Hematopoietic multipotent progenitor cell (in vitro differentiated cells): ENCODE measurements at regions not wholly inside any gene's neighbourhood (a gene's known extent, or its start where the extent isn't known, plus 50 kb on each side); places are given as distances from the start of the nearest gene placed in this dataset.

Experiments
- DNase-seq, 3 donors: peaks; one replicate each; pipeline ENCODE4 v3.0.0-alpha.2; 2011 to 2015; ENCODE audit warnings: low read depth in 2 of 3, low spot score in 2 of 3

DNA sequence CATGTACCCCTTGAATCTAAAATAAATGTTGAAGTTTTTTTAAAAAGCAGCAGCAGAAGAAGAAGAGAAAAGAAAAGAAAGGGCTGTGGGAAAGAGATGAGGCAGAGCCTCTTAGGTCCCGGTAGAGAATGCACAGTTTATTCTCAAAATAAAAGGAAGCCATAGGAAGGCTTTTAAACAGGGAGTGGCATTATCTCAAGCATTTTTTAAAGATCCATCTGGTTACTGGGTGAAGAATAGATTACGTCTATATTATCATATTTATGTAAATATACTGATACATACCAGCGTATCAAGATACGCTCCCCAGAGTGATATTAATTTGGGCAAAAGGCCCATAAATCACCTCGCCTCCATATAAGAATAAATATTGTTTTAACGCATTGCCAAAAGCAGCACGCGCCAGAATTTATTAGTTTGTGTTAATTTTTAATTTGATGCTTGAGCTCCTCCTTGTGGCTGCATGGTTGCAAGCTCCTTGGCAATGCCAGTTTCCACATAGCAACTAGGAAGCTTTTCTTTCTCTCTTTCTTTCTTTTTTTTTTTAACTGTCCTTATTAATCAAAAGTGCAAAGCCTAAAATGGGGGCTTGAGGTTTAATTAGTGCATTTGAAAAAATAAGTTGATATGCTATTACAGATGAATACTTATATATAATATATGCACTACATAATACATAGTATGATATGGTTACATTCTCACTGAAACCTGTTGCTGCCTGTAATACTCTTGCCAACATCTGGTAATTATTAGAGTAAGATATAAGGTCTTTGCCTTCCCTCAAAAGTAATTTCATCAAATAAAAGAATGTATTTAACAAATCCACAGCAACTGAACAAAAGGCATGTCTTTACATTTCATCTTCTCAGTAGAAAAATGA lies 242.8 kb upstream of the UBE2E2 start:
- DNase-seq = peak in 2 of 3 donors; percentile 39 to 80

DNA sequence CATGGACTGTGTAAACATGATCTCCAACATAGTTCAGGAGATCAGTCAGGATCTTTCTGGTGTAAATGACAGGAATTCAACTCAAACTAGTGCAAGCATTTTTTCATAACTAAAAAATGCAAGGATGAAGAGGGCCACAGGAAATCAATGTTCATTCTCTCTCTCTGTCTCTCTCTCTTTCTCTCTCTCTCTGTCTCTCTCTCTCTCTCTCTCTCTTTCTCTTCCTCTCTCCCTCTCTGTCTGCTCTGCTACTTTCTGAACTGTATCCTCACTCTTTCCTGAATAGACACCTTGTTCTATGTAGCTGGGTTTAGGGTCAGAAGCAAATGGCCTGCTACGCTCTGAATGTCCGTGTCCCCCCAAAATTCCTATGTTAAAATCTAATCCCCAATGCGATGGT lies 240.9 kb upstream of the UBE2E2 start:
- DNase-seq = no peak

DNA sequence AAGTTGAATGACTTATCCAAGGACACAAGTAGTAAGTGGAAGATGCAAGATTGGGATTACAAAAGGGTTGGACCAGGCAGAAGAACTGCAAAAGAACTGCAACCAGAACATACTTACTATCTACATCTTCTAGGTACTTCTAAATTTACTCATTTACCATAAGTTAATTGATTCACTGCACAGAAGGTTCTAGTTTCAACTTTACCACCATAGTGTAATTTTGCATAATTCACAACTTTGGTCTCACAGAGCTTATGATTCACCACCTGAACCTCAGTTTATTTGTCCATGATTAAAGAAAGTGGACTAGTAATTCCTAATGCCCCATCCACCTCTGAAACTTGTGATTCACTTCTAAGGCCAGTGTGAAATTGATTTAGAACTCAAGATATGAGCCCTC lies 236.8 kb upstream of the UBE2E2 start:
- no peak for DNase-seq

DNA sequence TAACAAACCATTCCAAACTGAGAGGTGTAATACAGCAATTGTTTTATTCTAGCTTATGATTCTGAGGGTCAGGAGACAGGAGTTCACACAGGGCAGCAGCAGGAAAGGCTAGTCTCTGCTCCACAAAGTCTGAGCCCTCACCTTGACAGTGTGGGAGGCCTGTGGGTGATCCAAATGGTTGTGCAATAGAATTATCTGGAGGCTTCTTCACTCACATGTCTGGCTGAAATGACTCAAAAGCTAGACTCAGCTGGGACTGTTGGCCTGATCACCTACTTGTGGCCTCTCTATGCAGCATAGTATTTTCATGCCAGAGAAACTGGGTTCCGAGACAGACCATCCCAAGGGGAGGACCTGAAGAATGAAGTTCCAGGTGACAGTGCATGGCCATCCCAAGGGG lies 233.9 kb upstream of the UBE2E2 start:
- DNase-seq = no peak

DNA sequence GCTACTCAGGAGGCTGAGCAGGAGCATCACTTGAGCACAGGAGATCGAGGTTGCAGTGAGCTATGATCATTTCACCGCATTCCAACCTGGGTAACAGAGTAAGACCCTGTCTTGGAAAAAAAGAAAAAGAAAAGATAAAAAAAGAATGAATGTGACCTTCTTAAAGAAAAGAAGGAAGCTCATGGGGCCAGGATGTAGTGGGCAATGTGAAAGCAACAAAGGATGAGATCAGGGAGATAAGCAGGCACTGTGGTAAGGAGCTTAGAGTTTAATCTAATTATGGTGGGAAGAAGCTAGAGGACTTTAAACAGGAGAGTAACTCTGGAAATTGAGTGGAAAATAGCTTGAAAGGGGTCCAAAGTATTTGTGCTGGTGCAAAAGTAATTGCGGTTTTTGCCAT lies 231.6 kb upstream of the UBE2E2 start:
- DNase-seq = peak in 1 of 3 donors; percentile 48

DNA sequence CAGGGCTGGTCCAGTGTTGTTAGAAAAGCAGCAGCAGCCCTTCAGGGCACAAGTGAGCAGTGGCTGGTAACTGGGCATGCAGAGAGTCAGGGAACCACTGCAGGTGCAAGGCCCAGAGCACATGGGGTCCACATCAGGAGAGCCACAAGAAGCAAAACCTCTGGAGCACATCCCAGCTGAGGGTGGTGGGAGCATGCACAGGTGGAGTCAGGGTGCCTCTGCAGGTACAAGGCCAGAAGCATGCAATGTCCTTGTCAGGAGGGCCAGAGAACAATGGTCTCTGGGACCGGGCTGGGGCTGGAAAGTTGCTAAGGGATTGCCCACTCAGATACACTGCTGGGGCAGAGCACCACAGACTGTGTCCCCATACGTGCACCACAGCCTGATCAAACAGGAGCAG lies 226.1 kb upstream of the UBE2E2 start:
- no peak for DNase-seq

DNA sequence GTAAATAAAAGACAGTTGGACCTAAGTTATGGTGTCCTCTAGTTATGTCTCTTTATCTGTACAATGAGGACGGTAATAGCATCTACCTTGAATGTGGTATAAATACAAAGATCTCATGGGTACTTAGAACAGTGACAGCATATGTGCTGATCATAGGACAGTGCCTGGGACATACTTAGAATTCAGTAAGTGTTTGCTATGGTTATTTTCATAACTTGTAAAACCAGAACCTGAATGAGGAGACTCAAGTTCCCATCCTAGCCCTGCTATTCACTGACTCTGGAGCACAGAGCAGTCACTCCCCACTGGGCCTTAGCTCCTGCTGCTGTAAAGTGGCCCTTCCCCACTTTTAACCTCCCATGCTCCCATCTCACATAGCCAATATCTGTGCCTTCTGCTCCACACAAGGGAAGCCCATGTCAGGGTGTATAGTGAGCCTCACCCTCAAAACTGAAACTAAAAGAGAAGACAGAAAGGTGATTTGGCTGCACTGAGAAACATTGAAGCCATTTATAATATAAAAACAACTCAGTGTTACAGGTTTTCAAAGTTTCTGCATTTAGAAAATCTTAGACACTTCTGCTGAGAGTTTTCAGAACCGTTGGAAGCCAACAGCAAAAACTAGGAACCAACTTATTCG lies 225.4 kb upstream of the UBE2E2 start:
- peak in 1 of 3 donors; percentile 13 for DNase-seq

DNA sequence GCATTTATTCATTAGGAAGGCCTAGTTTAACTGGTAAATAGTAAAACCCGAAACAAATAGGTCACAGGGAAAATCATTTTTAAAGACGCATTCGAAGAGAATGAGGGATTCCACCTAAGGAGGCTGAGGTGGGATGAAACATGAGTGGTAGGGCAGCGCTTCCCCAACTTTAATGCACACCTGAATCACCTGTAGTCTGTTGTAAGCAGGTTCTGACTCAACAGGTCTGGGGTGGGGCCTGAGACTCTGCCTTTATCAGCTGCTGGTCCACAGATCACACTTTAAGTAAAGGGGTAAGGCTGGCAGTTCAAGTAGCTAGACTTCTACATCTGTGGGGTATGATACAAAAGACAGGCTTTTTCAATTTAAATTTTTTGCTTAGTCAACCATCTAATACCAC lies 223.5 kb upstream of the UBE2E2 start:
- no peak for DNase-seq

DNA sequence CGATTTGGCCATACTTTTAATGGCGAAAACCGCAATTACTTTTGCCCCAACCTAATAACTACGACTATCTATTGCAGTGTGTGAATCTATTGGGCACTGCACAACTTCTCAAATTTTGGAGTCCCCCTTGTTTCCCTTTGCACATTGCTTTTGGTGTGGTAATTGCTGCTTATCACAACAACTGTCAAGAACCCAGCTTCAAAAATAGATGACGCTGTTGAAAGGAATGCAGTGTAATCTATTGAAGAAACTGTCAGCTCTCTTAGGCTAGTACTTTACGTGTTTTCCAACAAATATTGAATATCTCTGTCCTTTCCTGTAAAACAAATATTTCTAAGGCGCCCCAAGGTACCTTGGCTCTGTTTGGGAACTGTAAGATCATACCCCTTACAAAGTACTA lies 222.8 kb upstream of the UBE2E2 start:
- no peak for DNase-seq

DNA sequence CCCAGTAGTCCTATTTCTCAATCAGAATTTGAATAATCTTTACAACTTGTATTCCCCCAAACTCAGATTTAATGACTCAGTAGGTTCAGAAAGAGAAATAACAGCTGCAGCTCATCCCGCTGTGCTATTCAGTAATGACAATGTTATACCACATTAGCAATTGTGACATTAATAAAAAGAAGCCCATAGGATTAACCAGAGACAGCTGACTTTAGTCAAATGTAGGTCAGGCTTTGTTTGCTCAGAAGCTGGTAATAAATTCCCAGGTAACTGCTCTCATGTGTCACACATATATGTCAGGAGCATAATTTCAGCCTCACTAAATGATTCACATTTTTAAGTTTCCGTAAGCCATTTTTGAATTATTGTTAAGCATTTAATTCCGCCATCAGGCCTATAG lies 222.0 kb upstream of the UBE2E2 start:
- no peak for DNase-seq

DNA sequence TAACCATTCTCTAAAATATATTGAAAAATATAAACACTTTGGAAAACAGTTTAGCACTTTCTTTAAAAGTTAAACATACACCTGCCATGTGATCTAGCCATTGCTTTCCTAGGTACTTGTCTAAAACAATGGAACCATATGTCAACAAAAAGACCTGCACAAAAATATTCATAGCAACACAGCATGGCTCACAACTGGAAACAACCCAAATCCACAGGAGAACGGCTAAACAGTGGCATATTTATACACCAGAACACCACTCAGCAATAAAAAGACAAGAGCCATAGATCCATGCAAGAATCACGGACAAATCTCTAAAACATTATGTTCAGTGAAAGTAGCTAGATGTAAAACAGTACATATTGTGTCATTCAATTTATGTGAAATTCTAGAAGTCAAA lies 221.3 kb upstream of the UBE2E2 start:
- DNase-seq = no peak

DNA sequence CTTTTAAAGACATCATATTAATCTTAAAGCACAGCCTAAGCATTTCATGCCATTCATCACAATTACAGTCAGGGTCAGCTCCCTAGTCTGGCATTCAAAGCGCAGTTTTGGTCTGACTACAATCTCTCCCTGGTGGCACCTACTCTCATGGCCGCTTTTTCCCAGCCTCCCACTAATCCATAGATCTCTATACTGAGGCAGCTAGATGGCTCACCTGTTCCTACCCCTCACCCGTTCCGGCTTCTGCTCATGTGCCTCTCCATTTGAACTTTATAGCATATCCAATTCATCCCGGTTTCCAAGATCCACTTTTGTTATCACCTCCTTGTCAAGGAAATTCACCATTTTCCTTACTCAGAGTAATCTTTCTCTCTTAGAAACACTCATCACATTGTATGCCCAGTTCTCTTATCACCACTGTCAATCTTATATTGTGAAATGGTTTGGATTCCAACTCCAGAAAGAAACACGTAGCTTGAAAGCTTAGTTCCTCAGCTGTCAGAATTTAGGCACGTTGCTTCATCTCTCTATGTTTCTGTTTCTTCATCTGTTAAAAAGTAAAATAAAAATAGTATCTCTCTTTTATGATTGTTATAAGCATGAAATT lies 220.0 kb upstream of the UBE2E2 start:
- no peak for DNase-seq

DNA sequence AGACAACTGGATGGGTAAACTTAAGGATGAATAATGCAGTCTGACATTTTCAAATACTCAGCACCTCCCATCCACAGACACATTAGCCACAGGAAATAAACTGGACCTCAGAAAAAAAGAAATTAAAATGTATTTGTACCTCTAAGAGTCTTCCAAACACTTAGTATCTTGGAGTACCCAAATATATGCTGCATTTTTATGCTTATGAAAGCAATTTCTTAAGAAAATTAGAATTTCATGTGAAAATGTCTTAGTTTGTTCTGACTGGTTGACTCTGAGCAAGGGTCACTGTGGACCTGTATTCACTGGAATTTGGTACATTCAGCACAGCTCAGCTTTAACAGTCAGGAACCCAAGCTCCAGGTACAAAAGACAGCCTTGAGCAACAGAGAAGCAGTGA lies 216.2 kb upstream of the UBE2E2 start:
- no peak for DNase-seq

DNA sequence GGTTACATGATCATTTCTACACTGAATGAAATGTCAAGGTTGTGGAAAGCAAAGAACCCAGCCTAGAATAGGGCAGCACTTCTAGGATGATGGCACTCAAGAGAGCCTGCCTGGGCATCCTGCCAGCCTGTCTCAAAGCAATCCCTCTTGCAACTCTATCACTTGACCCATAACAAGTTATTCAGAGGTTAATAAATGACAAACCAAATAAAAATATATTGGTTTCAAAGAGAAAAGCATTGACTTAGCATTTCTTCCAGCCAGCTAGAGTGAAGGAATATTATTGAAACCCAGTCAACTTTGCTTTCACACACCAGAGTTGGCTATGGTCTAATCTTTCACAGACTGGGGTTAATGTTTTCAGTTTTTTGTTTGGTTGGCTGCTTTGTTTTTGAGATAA lies 214.6 kb upstream of the UBE2E2 start:
- DNase-seq = no peak

DNA sequence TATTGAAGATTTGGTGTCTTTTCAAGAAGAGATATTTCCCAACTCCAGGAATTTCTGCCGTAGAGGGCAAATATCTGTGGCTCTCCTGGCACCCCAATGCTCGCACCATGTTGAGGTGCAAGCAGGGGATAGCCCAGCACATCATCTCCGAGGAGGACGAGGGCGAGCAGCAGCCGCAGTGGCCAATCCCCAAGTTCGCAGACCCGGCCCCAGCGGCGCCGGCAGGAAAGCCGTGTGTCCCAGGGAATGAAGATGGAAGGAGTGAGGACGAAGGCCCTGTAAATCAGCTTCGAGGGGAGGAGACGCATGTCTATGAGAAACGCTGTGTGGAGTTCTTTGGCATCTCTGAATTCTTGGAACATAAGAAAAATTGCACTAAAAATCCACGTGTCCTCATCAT lies 213.4 kb upstream of the UBE2E2 start:
- no peak for DNase-seq

DNA sequence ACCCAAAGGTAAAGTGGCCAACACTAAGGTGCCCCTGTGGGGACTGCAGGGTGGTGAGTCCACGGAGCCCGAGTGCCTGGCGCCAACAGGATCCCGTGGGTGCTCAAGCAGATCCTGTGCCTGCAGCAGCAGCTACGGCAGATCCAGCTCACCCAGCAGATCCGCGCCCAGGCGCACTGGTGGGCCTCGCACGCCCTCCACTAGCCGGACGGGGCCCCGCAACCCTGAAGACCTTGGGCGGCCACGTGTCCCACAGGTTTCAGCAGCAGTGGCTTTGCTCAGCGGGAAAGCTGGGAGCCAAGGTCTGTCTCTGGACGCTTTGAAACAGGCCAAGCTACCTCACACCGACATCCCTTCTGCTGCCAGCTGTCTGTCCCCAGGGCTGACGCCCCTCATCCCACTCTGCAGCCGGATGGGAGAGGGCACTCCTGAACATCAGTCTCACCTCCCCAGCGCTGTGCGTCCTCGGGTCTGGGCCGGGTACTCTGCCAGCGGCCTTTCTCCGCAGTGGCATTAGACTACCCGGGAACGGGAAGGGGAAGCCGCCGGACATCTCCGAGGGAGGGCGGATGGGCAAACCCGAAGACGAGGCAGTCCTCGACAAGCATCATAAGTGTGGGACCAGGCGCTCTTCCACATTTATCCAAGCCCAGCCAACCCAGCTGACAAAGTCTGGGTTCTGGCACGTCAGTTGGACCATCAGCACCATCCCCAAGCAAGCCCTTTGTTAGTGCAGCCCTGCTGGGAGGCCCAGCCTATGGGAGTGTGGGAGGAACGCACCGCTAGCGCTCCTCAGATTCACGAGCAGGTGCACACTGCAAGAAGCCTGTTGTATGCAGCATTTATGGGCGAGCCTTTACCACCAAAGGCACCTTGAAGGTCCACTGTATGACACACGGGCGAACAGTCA lies 212.6 kb upstream of the UBE2E2 start:
- DNase-seq = no peak

DNA sequence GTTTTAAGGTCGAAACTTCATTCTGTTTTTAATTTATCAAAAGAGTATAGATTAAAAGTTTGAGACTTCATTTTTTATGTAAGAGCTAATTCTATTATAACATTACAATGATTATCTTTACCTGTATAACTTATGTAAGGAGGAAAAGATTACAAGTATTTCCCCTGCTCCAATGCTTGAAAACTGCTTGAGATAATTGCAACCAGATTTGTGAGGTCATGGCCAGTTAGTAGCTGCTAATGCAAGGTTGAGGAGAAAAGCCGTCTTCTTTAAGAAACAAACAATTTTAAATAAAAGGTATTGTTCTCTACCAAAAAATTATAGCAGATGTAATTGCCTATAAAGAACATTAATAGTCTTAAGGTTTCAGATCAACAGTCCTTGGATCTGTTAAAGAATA lies 208.3 kb upstream of the UBE2E2 start:
- DNase-seq = no peak

DNA sequence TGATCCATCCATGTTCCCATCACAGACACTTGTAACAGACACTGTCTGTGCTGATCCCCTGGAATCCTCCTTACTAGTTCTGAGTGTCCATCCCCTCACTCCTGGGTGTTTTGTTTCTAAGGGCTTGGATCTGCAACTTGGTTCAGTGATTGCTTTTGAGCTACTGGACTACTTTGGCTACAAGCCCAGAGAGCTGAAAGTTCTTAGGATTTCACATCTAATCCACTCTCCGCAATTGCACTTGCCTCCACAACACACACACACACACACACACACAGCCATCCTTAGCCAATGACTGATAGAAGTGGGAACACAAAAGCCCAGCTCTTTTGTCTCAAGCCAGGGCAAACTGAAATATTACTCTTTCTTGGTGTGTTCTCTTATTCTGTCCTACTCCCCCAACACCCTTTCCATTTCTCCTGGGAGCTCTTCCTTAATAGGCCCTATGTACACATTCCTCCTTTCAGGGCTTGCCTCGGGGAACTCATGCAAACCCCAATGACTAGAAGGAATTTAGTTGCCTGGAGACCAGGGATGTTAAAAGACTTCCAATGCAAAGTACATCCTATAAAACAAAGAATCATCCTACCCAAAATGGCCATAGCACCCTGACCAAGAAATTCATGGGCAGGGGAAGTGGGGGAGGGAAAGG lies 206.1 kb upstream of the UBE2E2 start:
- no peak for DNase-seq

DNA sequence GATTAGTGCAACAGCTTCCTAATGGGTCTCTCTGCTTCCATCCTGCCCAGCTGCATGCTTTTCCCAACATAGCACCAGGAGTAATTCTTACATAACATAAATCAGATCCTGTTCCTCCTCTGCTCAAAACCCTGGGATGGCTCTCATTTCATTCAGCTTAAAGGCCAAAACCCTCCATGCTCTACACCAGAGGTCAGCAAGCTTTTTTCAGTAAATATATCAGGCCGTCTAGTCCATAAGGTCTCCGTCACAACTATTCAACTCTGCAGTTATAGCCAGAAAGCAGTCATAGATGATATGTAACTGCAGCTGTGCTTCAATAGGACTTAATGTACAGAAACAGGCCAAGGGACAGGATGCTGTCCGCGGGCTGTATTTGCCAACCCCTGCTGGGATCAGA lies 202.8 kb upstream of the UBE2E2 start:
- DNase-seq = no peak

DNA sequence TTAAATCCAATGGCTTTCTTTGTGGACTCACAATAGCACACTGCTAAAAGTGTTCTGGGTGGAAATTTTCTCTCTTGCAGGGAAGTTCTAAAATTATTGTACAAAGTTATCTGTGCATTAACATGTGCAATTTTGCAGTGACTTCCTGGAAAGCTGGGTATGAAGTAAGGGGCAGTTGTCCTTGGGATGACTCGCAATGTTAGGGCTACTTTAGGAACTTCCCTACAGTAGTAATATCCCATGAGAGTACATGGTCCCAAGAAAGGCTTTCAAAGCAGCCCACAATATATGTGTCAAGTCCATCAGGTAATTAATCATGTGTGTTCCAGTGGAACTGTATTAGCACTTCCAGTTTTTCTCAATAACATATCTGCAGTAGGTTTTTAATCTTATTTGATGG lies 201.0 kb upstream of the UBE2E2 start:
- no peak for DNase-seq
